C4-2B (cell line): ENCODE measurements at regions not wholly inside any gene's neighbourhood (a gene's known extent, or its start where the extent isn't known, plus 50 kb on each side); places are given as distances from the start of the nearest gene placed in this dataset.

Experiments
- ZFX ChIP-seq: fragments of 450-650 bp; IDR thresholded peaks from 2 replicates; pipeline ENCODE4 v1.6.1; 2017
- TF ChIP-seq, protein P1 (sequence below): fragments of 450-650 bp; conservative IDR thresholded peaks from 2 replicates; pipeline ENCODE4 v1.5.1; 2017; ENCODE audit warnings: mild to moderate bottlenecking

DNA sequence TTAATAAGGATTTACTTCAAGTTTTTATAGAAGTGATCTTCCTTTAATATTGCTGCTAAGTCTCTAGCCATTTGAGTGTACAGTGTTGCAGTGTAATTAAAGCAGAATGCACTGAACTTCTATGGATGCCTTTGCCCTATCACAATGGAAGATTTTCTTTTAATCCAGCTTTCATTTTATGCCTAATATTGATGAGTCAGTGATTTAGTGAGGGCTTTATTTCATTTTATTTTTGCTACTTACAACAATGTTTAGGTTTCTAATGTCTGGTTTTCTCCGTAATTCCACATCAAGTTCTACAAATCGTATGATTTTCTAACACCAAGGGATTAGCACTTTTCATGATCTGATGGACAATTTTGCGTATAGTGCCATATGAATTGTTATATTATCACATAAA, 504.1 kb downstream of the PCDH11X start:
- TF ChIP-seq, protein P1, sequence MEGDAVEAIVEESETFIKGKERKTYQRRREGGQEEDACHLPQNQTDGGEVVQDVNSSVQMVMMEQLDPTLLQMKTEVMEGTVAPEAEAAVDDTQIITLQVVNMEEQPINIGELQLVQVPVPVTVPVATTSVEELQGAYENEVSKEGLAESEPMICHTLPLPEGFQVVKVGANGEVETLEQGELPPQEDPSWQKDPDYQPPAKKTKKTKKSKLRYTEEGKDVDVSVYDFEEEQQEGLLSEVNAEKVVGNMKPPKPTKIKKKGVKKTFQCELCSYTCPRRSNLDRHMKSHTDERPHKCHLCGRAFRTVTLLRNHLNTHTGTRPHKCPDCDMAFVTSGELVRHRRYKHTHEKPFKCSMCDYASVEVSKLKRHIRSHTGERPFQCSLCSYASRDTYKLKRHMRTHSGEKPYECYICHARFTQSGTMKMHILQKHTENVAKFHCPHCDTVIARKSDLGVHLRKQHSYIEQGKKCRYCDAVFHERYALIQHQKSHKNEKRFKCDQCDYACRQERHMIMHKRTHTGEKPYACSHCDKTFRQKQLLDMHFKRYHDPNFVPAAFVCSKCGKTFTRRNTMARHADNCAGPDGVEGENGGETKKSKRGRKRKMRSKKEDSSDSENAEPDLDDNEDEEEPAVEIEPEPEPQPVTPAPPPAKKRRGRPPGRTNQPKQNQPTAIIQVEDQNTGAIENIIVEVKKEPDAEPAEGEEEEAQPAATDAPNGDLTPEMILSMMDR, result no peak
- TF ChIP-seq ZFX, result no peak
